AG08395 (cell line): ENCODE measurements at regions not wholly inside any gene's neighbourhood (a gene's known extent, or its start where the extent isn't known, plus 50 kb on each side); places are given as distances from the start of the nearest gene placed in this dataset.
"Not testable (repeated sequence)": the region's sequence is repeated elsewhere in the genome, so short reads cannot be mapped to it uniquely, and the experiment has no call there.

Experiments
- DNase-seq: peaks from one replicate; pipeline ENCODE4 v3.0.0; 2012; ENCODE audit warnings: mixed read lengths, low spot score

DNA sequence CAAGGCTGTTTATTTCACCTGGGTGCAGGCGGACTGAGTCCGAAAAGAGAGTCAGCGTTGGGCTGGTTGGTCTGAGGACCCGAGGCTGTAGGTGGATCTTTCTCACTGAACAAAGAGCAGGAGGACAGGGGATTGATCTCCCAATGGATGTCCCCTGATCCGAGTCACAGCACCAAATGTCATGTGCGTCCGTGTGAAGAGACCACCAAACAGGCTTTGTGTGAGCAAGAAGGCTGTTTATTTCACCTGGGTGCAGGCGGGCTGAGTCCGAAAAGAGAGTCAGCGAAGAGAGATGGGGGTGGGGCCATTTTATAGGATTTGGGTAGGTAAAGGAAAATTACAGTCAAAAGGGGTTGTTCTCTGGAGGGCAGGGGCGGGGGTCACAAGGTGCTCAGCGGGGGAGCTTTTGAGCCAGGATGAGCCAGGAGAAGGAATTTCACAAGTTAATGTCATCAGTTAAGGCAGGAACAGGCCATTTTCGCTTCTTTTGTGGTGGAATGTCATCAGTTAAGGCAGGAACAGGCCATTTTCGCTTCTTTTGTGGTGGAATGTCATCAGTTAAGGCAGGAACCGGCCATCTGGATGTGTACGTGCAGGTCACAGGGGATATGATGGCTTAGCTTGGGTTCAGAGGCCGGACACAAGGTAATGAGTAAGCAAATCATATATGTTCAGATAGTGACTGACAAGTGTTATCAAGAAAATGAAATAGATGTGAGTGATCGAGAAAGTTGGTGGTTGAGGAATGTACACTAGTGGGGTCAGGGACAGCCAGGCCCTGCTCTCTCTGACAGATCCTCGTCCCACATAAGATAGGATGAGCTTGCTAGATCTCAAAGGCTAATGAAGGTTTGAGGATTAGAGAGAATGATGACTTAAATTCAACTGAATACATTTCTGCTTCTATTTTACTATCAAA is 760.0 kb downstream of the KCNT2 start:
- not testable (repeated sequence) for DNase-seq

DNA sequence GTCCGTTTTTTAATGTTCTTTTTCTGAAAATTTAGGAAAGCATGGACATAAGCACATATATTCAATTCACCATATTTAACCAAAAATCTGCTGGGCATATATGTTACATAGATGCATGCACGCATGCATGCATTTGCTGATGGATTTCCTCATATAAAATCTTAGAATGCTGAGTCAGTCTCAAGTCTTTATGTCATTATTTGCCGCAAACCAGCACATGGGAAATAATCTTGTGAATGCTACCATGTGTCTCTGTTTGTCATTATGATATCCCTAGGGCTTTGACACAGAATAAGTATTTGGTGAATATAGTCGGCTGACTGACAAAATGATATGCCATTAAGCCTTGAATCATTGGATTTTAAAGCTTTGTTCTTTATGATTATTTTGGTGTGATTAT is 776.5 kb downstream of the KCNT2 start:
- peak; percentile 2 for DNase-seq

DNA sequence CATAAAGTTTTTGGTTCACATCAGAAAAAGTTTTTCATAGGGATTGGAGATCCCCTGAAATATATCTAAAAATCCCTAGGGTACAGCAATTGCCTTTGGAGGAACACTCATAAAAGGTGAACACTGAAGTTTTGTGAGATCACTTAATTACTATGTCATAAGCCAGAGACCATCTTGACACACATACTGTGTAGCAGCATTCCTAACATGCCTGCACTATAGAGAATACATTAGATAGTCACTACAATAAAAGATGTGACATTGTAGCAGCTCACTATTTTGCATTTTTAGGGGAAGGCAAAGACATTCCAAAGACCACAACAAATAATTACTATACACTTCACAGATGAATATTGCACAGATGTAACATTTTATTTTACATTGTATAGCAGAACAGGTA is 779.9 kb downstream of the KCNT2 start:
- no peak for DNase-seq

DNA sequence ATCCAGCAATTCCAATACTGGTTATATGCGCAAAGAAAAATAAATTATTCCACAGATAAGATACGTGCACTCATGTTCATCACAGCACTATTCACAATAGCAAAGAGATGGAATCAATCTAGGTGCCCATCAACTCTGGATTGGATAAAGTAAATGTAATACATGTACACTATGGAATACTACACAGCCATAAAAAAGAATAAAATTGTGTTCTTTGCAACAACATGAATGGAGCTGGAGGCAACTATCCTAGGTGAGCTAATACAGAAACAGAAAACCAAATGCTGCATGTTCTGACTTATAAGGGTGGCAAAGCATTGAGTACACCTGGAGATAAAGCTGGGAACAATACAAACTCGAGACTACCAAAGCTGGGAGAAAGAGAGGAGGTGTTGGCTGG is 787.3 kb downstream of the KCNT2 start:
- DNase-seq, result no peak

DNA sequence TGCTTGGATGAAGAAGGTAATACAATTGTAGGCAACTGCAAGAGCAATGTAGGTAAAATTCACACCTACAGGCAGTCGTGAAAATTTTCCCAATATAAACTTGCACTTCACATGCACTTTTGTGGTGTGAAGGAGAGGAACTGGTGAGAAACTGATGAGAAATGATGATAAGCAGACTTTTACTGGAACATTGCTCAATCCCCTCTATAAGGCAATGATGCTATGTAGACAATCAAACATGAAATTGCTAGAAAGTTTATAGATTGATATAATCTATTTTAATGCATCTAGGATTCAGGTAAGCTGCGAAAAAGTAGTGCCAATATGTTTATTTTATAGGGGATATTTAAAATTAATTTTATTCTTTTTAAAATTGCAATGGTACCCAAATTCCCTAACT is 802.2 kb downstream of the KCNT2 start:
- no peak for DNase-seq

DNA sequence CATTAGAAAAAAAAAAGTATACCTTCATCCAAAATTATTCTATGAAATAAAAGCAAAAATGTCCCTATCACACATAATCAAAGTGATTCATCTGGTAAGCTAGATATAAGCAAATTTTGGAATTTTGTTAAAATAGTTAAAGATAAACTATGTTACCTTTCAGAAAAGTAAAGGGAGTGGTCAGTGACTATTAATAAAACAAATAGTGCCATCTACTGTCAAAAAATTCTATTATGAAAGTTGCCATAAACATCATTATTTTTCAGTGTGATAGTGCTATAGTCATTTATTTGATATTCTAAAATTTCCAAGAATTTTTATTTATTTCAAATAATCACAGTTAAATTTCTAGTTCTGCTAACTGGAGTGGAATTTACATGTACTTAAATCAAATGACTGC is 803.7 kb downstream of the KCNT2 start:
- no peak for DNase-seq

DNA sequence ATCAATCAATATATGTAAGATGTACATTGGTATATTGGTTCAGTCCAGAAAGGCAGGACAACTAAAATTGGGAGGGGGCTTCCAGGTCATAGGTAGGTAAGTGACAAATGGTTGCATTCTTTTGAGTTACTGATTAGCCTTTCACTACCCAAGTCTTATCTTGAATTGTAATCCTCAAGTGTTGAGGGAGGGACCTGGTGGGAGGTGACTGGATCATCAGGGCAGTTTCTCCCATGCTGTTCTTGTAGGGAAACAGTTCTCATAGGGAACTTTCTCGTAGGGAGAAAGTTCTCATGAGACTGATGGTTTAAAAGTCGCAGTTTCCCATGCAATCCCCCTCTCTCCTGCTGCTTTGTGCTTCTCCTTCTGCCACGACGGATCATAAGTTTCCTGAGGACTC is 809.2 kb downstream of the KCNT2 start:
- DNase-seq, result no peak

DNA sequence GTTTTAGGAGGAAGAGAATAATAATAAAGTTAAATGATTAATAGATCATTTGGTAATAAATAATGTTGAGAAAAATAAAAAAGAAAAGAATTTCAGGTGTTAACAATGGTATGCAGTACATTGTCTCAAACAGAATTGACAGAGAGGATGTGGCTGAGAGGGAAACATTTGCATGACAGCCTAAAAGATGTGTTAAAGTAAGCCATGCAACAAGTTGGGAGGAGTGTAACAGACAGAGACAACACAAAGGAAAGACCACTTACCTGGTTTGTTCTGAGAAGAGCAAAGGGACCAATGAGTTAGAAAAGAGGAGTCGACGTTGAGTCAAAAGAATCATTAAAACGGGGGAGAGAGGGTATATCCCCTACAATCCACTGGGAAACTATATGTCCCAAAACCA is 814.0 kb downstream of the KCNT2 start:
- no peak for DNase-seq

DNA sequence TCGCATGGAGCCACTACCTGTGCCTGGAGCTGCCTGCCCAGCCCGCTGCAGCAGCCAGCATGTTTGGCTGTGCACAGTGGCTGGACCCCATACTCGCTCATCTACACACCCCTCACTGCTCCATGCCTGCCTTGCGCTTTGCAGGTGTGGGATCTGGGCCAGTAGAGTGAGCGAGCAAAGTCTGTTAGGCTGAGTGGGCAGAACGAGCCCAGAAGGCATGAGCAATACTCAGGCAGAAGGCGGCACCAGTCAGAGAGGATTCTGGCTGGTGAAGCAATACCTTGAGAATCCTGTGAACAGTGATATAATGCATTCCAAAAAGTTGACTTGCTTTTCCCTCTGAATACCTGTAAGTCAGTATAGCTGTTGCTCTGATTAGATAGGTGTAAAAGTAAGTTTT is 816.4 kb downstream of the KCNT2 start:
- DNase-seq, result no peak

DNA sequence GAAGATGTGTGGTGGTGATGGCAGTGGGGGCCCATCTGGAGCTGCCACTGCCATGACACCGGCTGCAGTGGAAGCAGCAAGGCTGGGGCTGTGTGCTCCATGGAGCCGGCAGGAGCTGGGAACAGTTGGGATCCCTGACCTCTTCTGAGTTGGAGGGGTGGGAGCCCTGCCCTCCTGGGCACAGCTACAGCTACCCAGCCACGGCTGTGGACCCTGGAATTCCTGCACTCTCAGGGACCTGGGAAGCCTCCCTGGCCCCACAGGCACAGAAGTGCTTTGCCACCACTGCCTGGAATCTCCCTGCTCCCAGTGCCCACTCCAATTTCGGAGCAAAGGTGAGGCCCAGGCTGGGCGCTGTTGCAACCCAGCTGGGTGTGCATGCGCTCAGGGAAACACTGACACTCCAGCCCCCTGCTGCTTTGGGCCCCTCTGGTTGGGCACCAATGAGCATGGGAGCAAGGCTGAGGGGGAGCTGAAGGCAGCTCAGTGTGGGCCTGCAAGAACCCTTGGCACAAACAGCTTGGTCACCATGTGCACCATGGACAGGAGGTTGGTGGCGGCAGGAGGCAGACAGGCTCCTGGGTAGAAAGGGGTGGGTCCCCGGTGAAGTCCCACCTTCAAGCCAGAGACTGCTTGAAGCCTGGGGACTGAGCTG is 817.6 kb downstream of the KCNT2 start:
- no peak for DNase-seq

DNA sequence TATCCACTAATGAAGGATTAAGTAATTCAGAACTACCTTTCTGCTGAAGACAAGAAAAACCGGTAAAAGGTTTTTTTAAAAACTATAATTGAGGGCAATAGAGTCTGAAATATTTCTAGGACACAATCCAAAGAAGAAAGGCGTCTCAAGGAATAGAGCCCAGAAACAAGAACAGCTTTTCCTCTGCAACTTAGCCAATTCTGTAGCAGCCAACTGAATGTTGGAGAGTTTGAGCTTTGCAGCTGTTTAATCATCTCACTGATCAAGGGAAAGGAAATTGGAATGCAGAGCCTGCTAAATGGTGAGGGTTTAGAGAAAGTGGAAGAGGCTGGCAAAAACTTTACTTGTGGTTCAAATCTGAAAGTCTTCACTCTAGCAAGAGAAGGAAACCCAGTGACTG is 818.9 kb downstream of the KCNT2 start:
- DNase-seq, result no peak

DNA sequence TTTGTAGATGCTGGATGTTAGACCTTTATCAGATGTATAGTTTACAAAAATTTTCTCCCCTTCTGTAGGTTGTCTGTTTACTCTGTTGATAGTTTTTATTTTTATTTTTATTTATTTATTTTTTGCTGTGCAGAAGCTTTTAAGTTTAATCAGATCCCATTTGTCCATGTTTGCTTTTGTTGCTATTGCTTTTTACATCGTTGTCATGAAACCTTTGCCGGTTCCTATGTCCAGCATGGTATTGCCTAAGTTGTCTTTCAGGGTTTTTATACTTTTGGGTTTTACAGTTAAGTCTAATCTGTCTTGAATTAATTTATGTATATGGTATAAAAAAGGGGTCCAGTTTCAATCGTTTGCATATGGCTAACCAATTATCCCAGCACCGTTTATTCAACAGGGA is 819.5 kb downstream of the KCNT2 start:
- DNase-seq, result no peak

DNA sequence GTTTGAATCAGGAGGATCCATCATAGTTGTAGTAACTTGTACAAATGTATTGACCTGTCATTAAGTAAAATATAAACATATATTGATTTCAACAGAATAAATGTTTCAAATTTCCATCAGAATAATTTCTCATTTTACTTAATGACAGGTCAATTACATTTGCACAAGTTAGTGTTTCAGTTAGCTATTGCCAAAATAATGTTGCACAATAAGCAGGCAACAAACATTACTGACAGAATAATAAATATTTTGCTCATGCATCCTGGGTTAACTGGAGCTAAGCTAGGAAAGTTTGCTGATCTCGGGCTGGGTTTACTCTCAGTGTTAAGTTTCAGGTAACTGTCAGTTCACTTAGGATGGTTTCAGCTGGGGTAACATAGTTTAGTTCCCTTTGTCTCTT is 822.4 kb downstream of the KCNT2 start:
- DNase-seq, result no peak

DNA sequence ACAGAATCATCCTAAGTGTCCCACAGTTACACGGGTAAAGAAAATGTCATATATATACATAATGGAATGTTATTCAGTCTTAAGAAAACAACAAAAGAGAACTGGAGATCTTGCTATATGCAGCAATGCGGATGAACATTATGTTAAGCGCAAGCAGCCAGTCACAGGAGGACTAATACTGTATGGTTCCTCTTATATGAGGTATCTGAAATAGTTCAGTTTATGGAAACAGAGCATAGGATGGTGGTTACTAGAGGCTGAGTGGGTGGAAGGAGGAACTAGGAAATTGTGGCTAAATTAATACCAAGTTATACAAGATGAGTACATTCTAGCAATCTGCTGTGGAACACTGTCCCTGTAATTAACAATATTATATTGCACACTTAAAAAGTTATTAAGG is 834.3 kb downstream of the KCNT2 start:
- no peak for DNase-seq

DNA sequence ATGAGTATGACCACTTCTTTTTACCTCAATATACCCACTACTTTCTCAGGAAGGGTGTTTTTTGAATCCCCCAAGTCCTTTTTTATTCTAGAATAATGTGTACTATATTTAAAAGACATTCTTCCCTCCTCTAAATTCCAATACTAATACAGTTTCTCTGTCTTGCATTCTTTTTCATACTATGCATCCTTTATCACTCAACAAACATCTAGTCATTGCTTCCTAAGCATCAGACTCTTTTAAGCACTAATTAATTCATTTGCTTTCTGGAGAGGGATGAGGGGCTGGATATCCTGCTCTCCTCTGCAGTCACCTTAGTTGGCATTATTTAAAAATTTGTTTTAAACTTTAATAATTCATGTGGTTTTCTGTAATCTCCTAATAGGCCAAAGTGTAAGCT is 838.8 kb downstream of the KCNT2 start:
- DNase-seq, result peak; percentile 17

DNA sequence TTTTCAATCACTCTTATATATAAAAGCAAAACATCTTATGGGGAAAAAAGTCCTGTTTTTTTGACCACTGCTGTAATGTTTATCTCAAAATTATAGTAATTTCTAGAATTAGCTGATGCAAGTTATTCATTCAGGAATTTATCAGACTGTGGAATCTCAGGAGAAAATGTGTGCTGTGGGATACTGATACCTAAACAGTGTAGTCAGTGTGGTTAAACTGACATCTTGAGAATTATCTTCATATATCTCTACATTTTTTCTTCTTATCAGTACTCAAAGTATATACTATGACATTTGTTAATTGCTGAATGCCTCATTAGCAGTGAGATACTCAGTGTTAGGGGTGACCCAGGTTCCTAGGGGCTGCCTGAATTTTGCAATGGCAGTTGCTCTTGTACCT is 839.3 kb downstream of the KCNT2 start:
- peak; percentile 1 for DNase-seq

DNA sequence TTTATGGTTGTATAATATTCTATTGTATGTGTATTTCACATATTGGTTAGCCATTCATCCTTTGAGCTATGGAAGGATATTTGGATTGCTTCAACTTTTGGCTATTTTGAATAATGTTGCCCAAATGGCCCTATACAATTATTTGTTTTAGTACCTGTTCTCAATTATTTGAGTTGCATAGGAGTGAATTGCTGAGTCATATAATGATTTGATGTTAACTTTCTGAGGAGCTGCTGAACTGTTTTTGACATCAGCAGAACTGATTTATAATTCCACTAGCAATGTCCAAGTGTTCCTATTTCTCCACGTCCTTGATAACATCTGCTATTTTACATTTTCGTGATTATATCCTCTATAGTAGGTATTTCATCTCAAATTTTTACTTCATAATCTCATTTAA is 839.9 kb downstream of the KCNT2 start:
- DNase-seq, result no peak

DNA sequence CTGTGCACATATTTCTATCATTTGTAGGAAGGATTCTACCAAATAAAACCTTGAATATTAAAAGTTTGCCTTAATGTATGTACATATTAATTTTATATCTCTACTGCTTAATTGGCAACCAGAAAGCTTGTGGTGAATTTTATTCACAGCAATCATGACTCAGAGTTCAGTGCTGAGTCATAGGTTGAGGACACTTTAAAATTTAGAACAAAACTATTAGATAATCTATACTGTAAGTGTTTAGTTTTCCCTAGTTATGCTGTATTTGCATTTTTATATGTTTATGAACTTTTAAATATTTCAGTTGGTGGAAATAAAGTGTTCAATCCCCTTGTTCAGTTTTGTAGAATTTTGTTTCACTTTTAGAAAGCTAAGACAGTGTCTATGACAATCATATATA is 841.5 kb downstream of the KCNT2 start:
- peak; percentile 49 for DNase-seq

DNA sequence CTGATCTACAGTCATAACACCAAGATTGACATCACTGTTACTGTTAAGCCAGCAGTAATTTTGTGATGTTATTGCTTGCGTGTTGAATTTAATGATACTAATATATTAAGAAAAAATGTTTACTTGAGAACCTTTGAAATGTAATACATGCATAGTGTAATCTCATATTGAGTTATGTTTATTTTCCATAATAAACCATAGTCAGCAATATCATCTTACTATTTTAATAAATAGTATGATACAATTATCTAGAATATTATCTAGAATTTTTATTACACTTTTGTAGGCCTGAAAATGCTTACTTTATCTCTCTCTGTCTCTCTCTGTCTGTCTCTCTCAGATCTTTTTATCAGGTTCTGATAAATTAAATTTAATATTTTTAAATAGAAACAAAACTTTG is 843.1 kb downstream of the KCNT2 start:
- no peak for DNase-seq

DNA sequence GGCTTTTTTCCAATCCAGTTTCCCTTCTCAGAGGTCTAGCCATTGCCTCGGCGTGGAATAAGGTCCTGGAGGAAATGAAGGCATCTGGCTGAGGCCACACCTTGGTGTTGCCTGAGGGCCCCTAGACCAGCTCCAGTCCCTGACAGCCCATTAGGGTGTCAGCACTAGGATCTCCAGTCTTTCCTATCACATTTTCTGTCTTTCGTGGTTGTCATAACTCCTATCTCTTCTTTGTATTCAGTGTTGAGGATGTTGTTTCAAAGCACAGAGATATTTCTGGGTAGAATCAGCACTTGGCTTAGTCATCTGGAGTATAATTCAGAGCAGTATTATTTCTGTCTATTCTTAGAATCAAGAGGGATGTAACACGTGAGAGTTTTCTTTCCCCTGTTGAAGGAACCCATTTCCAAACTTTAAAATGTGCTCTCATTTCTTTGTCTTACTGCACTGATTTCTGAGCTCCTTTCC is 844.3 kb downstream of the KCNT2 start:
- no peak for DNase-seq

DNA sequence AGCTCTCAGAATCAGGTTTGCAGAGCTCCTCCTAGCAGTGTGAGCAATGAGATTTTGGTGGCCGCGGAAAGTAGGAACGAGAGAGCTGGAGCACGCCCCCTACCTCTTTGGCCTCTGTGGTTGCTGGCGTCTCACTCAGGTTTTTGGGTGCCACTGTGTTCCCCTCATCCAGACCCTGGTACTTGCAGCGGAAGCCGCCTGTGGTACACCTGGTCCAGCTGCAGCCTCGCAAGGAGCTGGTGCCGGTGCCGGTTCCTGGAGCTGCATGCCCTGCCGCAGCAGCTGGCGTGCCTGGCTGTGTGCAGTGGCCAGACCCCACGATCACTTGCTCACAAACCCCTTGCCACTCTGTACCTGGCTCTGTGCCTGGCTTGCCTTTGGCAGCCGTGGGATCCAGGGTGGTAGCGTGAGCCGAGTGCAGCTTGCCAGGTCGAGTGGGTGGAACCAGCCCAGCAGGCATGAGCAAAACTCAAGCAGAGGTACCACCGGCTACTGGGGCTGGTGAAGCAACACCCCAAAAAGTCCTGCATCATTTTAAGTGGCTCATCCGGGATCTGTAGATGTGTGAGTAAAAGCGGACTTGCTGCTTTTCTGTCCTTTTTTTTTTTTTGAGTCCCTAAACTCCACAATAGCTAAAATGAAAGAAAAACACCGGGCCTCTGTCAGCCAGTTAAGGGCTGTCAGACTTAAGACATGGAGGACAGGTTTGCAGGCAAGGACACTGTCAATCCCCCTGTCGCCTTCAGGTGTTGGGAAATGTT is 844.9 kb downstream of the KCNT2 start:
- DNase-seq, result no peak

DNA sequence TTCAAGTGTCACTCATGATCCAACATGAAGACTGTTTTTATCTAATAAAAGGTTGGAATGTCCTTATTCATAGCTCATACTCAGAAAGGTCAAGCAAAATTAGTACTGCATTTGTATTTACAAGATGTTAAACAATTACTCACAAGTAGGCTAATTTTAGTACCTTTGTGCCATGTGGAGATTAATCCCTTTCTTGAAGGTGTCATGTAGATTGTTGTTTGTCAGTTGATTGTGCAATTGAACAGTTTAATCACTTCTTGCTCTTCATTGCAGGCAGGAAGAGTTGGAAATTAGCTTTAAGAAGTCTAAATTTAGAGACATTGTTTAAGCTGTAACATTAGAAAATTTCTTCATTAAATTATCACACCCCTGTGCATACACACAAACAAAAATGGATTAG is 847.1 kb downstream of the KCNT2 start:
- no peak for DNase-seq

DNA sequence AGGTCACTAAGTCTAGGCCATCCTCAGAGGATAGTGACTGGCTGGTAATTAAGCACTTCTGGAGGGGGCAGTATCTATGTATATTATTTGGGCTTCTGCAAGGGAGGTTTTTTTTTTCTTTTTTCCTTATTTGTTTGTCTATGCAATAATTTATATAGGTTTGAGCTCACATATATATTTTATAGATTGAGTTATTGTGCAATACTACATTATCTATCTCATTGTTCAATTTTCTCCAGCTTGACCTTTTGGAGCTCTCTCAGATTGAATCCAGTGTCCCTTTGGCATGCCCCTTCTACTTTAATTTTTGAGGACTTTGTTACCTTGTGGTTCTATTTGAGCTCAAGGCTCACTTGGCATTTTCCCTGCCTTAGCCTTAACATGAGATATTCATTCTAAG is 852.1 kb downstream of the KCNT2 start:
- DNase-seq, result no peak
